ENCODE measurements at regions not wholly inside any gene's neighbourhood (a gene's known extent, or its start where the extent isn't known, plus 50 kb on each side); places are given as distances from the start of the nearest gene placed in this dataset.

- TF ChIP-seq CTCF (IDR thresholded peaks at IDR 0.05; ENCODE audit: insufficient read depth, low read length) = no peak
- no peak for TF ChIP-seq REST (IDR thresholded peaks at IDR 0.05; ENCODE audit: insufficient replicate concordance, low read depth)
- no peak for TF ChIP-seq SPI1 (IDR thresholded peaks at IDR 0.05; ENCODE audit: borderline replicate concordance, low read depth)
Measured at GRCh38 chr19:31149441-31149941, 199.7 kb downstream of the TSHZ3 start.
